Immature natural killer cell (primary cell): ENCODE measurements at regions not wholly inside any gene's neighbourhood (a gene's known extent, or its start where the extent isn't known, plus 50 kb on each side); places are given as distances from the start of the nearest gene placed in this dataset.
"Not testable (repeated sequence)": the region's sequence is repeated elsewhere in the genome, so short reads cannot be mapped to it uniquely, and the experiment has no call there.

Source experiments
- DNase-seq, 3 donors: peaks; one replicate each; pipeline ENCODE4 v3.0.0; 2022; ENCODE audit warnings: mixed read lengths in 1 of 3
- H3K27ac Mint-ChIP-seq, 6 donors: one replicate each; pipeline ENCODE4 v1.8.0; 2020; ENCODE audit warnings: mixed read lengths in 6 of 6, mild to moderate bottlenecking in 5 of 6, inconsistent platforms in 4 of 6, moderate library complexity in 3 of 6
- H3K27me3 Mint-ChIP-seq, 3 donors: one replicate each; pipeline ENCODE4 v1.8.0; 2020 to 2021; ENCODE audit warnings: low read depth in 3 of 3, mild to moderate bottlenecking in 3 of 3, mixed read lengths in 3 of 3, moderate library complexity in 3 of 3, inconsistent platforms in 1 of 3
- H3K36me3 Mint-ChIP-seq, 3 donors: one replicate each; pipeline ENCODE4 v1.8.0; 2020; ENCODE audit warnings: mixed read lengths in 3 of 3, inconsistent platforms in 2 of 3, mild to moderate bottlenecking in 2 of 3
- H3K4me1 Mint-ChIP-seq, 2 donors: one replicate each; pipeline ENCODE4 v1.8.0; 2020; ENCODE audit warnings: inconsistent platforms in 2 of 2, mild to moderate bottlenecking in 2 of 2, mixed read lengths in 2 of 2, moderate library complexity in 1 of 2
- H3K4me3 Mint-ChIP-seq, 5 donors: one replicate each; pipeline ENCODE4 v1.8.0; 2020; ENCODE audit warnings: mild to moderate bottlenecking in 5 of 5, mixed read lengths in 5 of 5, inconsistent platforms in 3 of 5, moderate library complexity in 3 of 5
- H3K9me3 Mint-ChIP-seq, 6 donors: one replicate each; pipeline ENCODE4 v1.8.0; 2020; ENCODE audit warnings: mild to moderate bottlenecking in 6 of 6, mixed read lengths in 6 of 6, inconsistent platforms in 4 of 6, moderate library complexity in 3 of 6

DNA sequence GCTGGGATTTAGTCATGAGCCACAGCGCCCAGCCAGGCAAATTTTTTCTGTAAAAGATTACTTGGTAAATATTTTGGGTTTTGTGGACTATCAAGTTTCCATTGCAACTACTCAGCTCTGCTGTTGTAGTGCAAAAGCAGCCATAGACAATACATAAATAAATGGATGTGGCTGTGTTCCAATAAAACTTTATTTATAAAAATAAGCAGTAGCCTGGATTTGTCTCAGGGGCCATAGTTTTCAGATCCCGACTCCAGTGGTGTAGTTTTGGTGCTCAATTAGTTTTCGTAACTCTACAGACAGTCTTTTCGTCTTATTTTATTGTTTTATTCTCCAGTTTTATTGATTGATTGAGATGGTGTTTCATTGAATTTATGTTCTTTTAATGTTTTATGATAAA, 80.1 kb upstream of the IVNS1ABP start:
- DNase-seq = no peak
- peaks cover 0 to 5% (median 0%) of the 10 kb centered on the region in 3 donors for H3K27me3 Mint-ChIP-seq
- H3K4me3 Mint-ChIP-seq = no peak overlapping the region
- peaks cover 0 to 5% of the 10 kb centered on the region in 2 donors for H3K4me1 Mint-ChIP-seq
- no peaks in the 10 kb centered on the region for H3K9me3 Mint-ChIP-seq
- peaks cover 0 to 8% (median 4%) of the 10 kb centered on the region in 3 donors for H3K36me3 Mint-ChIP-seq
- H3K27ac Mint-ChIP-seq = no peak overlapping the region

DNA sequence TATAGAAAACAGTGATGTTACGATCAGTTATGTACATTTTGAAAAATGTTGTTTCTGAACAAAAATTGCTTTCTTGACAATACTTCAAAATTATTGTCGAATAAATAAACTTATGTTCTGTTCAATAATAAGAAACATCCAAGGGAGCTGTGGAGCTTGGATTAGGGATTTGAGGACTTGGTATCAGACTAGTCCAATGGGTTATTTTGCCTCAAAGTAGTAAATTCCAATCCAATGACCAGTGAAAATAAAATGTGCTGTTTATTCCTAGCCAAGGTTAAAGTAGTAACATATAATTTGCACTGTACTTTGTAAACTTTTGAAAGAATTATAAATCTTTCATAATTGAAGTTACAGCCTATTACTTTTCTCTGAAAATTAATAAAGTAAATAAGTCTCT, 79.1 kb upstream of the IVNS1ABP start:
- H3K4me1 Mint-ChIP-seq = peaks cover 0 to 5% of the 10 kb centered on the region in 2 donors
- H3K9me3 Mint-ChIP-seq = no peaks in the 10 kb centered on the region
- no peak overlapping the region for H3K27ac Mint-ChIP-seq
- no peak overlapping the region for H3K4me3 Mint-ChIP-seq
- peaks cover 0 to 5% (median 0%) of the 10 kb centered on the region in 3 donors for H3K27me3 Mint-ChIP-seq
- no peak for DNase-seq
- peaks cover 0 to 8% (median 4%) of the 10 kb centered on the region in 3 donors for H3K36me3 Mint-ChIP-seq

DNA sequence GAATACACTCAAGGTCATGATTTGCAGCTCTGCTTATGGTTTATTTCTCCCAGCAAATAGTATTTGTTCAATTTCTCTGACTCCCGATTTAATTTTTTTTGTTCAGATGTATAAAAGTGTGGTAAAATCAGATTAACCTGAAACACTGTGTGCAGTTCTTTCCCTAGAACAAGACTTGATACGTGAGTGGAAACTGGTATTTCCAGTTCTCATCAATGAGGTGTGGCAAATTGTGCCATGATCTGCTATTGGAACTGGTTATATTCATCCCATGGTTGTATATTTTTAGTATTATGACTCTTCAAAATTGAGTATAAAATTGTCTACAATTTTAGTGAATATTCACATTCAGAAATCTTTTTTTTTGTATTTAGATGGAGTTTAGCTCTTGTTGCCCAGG, 76.8 kb upstream of the IVNS1ABP start:
- DNase-seq = no peak
- Mint-ChIP-seq H3K4me1 (peaks cover 0 to under 1% of the 10 kb centered on the region in 2 donors), H3K36me3 (peaks cover 0 to 8% (median 0%) of the 10 kb centered on the region in 3 donors), H3K27ac (no peak overlapping the region), H3K27me3 (peaks cover 0 to 4% (median 0%) of the 10 kb centered on the region in 3 donors), H3K9me3 (no peaks in the 10 kb centered on the region), H3K4me3 (no peak overlapping the region)

DNA sequence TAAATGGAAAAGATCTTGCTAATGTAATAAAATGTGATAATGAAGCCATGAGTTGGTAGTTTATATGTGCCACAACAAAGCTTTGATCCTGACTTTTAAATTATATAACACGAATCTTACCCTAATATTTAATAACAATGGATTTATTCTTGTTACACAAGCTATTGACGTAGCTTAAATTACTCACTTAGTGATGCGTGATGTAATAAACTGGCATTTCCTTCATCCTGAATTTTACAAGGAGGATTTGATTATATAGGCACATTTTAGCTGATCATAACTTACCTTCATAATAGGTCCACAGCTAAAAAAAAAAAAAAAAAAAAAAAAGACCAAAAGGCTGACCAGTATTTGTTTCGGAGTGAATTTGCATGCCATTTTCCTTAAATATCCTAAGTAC, 76.2 kb upstream of the IVNS1ABP start:
- DNase-seq = no peak
- Mint-ChIP-seq H3K4me3 (no peak overlapping the region), H3K36me3 (peaks cover 0 to 8% (median 0%) of the 10 kb centered on the region in 3 donors), H3K27me3 (peaks cover 0 to 4% (median 0%) of the 10 kb centered on the region in 3 donors), H3K9me3 (no peaks in the 10 kb centered on the region), H3K27ac (no peak overlapping the region), H3K4me1 (peaks cover 0 to 5% of the 10 kb centered on the region in 2 donors)

DNA sequence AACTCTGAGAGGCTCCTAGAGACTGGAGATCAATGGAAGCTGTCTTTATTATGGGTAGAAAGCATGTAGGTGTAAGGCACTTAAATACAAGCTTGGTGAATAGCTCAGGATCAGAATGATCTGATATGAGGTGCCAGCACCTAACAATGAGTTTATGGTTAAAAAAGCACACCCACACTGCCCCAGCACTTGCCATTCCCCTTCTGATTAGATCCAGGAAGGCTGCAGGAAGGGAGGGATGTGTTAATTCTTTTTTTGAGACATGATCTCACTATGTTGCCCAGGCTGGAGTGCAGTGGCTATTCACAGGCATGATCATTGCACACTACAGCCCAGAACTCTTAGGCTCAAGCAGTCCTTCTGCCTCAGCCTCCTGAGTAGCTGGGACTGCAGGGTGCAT, 71.8 kb upstream of the IVNS1ABP start:
- peaks cover 4 to 20% of the 10 kb centered on the region in 2 donors for H3K4me1 Mint-ChIP-seq
- H3K27me3 Mint-ChIP-seq = peaks cover 0 to 4% (median 0%) of the 10 kb centered on the region in 3 donors
- H3K9me3 Mint-ChIP-seq = peaks cover 0 to 10% (median 0%) of the 10 kb centered on the region in 6 donors
- no peak overlapping the region for H3K4me3 Mint-ChIP-seq
- DNase-seq = no peak
- no peak overlapping the region for H3K27ac Mint-ChIP-seq
- peaks cover 0 to 7% (median 6%) of the 10 kb centered on the region in 3 donors for H3K36me3 Mint-ChIP-seq

DNA sequence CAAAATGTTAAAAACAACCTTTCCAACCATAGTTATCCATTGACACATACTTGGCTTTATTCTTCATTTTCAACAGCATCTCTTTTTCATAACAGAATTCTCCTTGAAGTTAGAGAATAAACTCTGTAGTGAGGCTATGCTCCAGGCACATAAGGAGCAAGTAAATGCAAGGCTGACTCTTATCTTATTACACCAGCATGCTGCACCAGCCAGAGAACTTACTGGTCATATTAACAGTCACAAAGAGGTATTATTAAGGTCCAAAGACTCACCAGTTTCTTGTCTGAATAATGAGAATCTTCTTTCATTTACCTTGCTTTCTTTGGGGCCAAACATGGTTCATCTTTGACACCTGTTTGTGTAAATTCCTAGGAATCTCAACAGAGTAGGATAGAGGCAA, 71.3 kb upstream of the IVNS1ABP start:
- Mint-ChIP-seq H3K9me3 (peaks cover 0 to 11% (median under 1%) of the 10 kb centered on the region in 6 donors), H3K4me3 (no peak overlapping the region), H3K27ac (no peak overlapping the region), H3K27me3 (peaks cover 0 to 2% (median 0%) of the 10 kb centered on the region in 3 donors), H3K4me1 (peaks cover 4 to 20% of the 10 kb centered on the region in 2 donors), H3K36me3 (peaks cover 0 to 7% (median 3%) of the 10 kb centered on the region in 3 donors)
- no peak for DNase-seq

DNA sequence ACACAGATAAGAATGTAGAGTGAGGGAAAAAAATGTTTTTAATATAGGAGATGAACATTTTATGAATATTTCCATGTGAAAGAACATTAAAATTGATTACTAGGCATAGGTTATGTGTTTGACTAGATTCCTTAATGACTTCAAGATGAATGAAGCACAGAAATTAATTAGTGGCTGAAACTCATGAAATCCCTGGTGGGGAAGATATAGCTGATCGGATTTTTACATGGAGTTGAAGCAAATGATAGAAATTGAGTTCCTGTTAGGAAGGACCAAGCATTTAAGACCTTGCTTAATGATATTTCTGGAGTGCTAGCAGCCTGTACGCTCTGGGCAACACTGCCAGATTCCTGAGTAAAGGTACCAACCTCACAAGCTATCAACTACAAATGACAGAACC, 68.9 kb upstream of the IVNS1ABP start:
- H3K36me3 Mint-ChIP-seq = peaks cover 0 to 19% (median 11%) of the 10 kb centered on the region in 3 donors
- H3K4me3 Mint-ChIP-seq = no peak overlapping the region
- no peak overlapping the region for H3K27ac Mint-ChIP-seq
- DNase-seq = no peak
- H3K4me1 Mint-ChIP-seq = peaks cover 4 to 20% of the 10 kb centered on the region in 2 donors
- H3K9me3 Mint-ChIP-seq = peaks cover 0 to 25% (median 4%) of the 10 kb centered on the region in 6 donors
- H3K27me3 Mint-ChIP-seq = peaks cover 0 to 3% (median 0%) of the 10 kb centered on the region in 3 donors

DNA sequence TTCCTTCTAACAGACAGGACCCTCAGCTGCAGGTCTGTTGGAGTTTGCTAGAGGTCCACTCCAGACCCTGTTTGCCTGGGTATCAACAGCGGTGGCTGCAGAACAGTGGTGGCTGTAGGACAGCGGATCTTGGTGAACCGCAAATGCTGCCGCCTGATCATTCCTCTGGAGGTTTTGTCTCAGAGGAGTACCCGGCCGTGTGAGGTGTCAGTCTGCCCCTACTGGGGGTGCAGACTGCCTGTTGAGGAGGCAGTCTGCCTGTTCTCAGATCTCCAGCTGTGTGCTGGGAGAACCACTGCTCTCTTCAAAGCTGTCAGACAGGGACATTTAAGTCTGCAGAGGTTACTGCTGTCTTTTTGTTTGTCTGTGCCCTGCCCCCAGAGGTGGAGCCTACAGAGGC, 66.8 kb upstream of the IVNS1ABP start:
- H3K9me3 Mint-ChIP-seq = peaks cover 0 to 25% (median 4%) of the 10 kb centered on the region in 6 donors
- not testable (repeated sequence) for H3K4me3 Mint-ChIP-seq, H3K27me3 Mint-ChIP-seq, H3K27ac Mint-ChIP-seq, DNase-seq
- H3K4me1 Mint-ChIP-seq = peaks cover 4 to 19% of the 10 kb centered on the region in 2 donors
- peaks cover 0 to 22% (median 11%) of the 10 kb centered on the region in 3 donors for H3K36me3 Mint-ChIP-seq

DNA sequence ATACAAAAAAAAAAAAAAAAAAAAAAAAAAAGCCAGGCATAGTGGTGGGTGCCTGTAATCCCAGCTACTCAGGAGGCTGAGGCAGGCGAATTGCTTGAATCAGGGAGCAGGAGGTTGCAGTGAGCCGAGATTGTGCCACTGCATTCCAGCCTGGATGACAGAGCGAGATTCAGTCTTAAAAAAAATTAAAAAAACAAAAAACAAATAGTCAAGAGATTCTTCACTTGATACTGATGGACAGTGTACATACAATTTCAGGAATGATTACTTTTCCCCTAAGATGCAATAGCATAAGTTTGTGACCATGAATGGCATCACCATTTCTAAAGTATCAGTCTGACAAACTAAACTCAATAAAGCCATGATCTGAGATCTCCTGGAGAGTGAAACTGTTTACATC, 60.8 kb upstream of the IVNS1ABP start:
- H3K27me3 Mint-ChIP-seq = peaks cover 0 to 3% (median 0%) of the 10 kb centered on the region in 3 donors
- peaks cover 0 to 12% (median 5%) of the 10 kb centered on the region in 3 donors for H3K36me3 Mint-ChIP-seq
- no peak for DNase-seq
- peaks cover 0 to 10% (median under 1%) of the 10 kb centered on the region in 6 donors for H3K9me3 Mint-ChIP-seq
- peak overlapping the region in 1 of 6 donors; percentile 24 for H3K27ac Mint-ChIP-seq
- H3K4me3 Mint-ChIP-seq = no peak overlapping the region
- peaks cover 0 to 15% of the 10 kb centered on the region in 2 donors for H3K4me1 Mint-ChIP-seq

DNA sequence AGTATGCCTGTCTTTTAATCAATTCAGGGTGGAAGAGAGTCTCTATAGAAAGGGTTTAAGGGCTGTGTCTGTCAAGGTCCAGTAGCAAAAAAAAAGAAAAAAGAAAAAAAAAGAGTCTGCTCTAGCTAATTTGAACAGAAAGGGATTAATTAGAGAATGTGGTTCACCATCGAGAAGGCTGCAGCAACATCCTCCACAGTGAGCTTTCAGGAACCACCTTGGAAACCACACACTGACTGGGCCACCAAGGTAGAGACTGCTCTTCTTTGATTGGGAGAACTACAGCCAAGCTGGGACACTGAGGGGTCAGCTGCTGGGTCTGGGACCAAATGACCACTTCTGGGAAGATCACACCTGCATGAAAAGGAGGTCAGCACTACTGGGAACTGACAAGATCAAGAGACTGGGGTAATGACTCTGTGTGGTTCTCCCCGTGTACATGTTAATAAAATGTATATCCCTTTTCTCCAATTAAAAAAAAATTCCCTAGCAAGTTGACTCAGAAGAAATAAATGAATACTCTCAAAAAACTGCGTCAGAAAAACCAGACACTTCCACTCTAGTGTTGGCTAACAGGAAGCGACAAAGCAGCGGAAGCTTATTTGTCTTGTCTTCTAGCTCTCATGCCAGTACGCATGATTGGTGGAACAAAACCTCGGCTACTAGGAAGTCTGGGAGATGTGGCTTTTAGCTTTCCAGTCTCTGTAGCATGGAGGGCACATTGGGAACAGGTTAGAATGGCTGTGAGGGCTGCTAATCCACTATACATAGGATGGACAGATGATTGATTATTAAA, 60.0 kb upstream of the IVNS1ABP start:
- Mint-ChIP-seq H3K27ac (no peak overlapping the region), H3K9me3 (peaks cover 0 to 10% (median under 1%) of the 10 kb centered on the region in 6 donors), H3K27me3 (peaks cover 0 to 3% (median 0%) of the 10 kb centered on the region in 3 donors), H3K4me3 (peak overlapping the region in 1 of 5 donors; percentile 34), H3K36me3 (peaks cover 0 to 12% (median 5%) of the 10 kb centered on the region in 3 donors), H3K4me1 (peaks cover 0 to 15% of the 10 kb centered on the region in 2 donors)
- peak; percentile 3 to 41 (median 28) for DNase-seq

DNA sequence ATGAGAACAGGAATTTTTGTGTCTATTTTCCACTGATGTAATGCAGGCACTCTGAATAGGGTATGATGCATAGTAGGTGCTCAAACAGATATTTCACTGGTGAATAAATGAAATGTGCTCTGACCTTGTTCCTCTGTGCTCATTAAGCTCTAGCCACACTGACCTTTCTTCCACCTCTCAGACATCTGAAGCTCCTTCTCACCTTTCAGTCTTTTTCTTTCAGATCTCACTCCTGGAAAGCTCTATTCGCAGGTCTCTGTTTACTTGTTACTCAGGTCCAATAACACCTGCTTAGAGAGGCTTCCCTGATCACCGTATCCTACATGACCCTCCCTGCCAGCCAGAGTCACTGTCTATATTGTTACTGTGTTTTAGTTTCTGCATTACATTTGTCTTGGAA, 59.2 kb upstream of the IVNS1ABP start:
- no peak overlapping the region for H3K4me3 Mint-ChIP-seq
- H3K36me3 Mint-ChIP-seq = peaks cover 0 to 6% (median 0%) of the 10 kb centered on the region in 3 donors
- peaks cover 0 to 3% (median under 1%) of the 10 kb centered on the region in 6 donors for H3K9me3 Mint-ChIP-seq
- H3K27me3 Mint-ChIP-seq = peaks cover 0 to under 1% (median 0%) of the 10 kb centered on the region in 3 donors
- no peak for DNase-seq
- no peak overlapping the region for H3K27ac Mint-ChIP-seq
- H3K4me1 Mint-ChIP-seq = peaks cover 0 to 15% of the 10 kb centered on the region in 2 donors

DNA sequence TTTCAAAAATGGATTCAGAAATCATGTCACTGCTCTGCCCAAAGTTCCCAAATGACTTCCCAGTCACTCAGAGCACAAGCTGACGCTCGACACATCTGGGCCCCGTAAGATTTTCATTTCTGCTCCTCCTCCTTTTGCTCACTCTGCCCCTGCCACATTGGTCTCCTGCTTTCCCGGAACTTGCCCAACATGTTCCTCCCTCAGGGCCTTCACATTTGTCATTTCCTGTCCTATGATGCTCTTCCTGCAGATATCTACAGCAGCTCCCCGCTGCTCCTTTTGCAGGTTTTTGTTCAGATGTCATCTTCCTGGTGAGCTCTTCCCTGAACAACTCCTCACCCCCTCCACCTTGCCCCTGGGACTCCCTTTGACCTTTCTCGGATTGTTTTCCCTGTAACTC, 58.5 kb upstream of the IVNS1ABP start:
- H3K4me3 Mint-ChIP-seq = no peak overlapping the region
- peaks cover 0 to 15% of the 10 kb centered on the region in 2 donors for H3K4me1 Mint-ChIP-seq
- no peak overlapping the region for H3K27ac Mint-ChIP-seq
- H3K27me3 Mint-ChIP-seq = peaks cover 0 to 2% (median 0%) of the 10 kb centered on the region in 3 donors
- peak in 1 of 3 donors; percentile 35 for DNase-seq
- H3K36me3 Mint-ChIP-seq = peaks cover 0 to 3% (median 0%) of the 10 kb centered on the region in 3 donors
- H3K9me3 Mint-ChIP-seq = peaks cover 0 to 1% (median 0%) of the 10 kb centered on the region in 6 donors

DNA sequence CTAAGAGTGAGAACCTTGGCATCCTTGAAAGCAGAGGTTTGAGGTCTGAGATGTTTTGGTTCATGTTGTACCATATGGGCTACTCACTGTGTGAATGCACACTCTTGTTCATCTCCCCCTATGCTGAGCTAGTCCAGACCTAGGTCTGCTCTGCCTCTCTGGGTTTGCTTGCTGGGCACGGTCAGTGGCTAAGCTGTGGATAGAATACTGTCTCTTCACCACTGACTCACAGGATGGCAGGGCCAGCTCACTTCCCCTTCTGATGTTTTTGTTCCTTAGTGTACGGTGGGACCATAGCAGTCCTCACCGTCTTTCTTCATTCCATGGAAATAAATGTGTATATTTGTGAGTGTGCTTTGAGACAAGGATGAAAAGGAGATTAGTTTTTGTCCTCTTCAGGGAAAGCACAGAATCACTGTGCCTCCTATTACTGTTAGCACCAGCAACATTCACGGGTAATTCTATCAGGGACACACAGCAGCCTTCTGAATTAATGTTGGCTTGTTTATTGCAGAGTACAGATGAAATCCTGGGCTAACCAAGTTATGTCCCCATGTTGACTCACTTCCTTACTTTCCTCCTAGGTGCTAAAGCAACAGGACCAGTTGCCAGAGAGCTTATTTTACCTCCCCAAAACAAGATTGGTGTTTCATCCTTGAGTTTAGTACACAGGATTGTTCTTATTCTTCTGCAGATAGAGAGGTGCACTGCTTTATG, 56.9 kb upstream of the IVNS1ABP start:
- H3K36me3 Mint-ChIP-seq = peaks cover 0 to 6% (median 0%) of the 10 kb centered on the region in 3 donors
- peak overlapping the region in 4 of 5 donors; percentile 2 to 45 (median 23) for H3K4me3 Mint-ChIP-seq
- peak overlapping the region; percentile 49 to 78 (median 75) for H3K27ac Mint-ChIP-seq
- peaks cover 2 to 15% of the 10 kb centered on the region in 2 donors for H3K4me1 Mint-ChIP-seq
- H3K27me3 Mint-ChIP-seq = peaks cover 2 to 4% (median 3%) of the 10 kb centered on the region in 3 donors
- H3K9me3 Mint-ChIP-seq = peaks cover 0 to 1% (median 0%) of the 10 kb centered on the region in 6 donors
- DNase-seq = peak in 1 of 3 donors; percentile 5
